Suprapubic skin (tissue), 4 donors: ENCODE measurements at regions not wholly inside any gene's neighbourhood (a gene's known extent, or its start where the extent isn't known, plus 50 kb on each side); places are given as distances from the start of the nearest gene placed in this dataset.
A peak's percentile ranks its signal among the peaks of the same experiment; 100 is the strongest.
"Not testable (repeated sequence)": the region's sequence is repeated elsewhere in the genome, so short reads cannot be mapped to it uniquely, and the experiment has no call there.

ENCODE experiments used
- DNase-seq, 2 donors: peaks; one replicate each; pipeline ENCODE4 v3.0.0-alpha.2; 2019; ENCODE audit warnings: low spot score in 2 of 2
- H3K27ac ChIP-seq: fragments of 200-600 bp; sonication (generic); one replicate; pipeline ENCODE4 v1.5.1; 2019
- H3K27me3 ChIP-seq: fragments of 200-600 bp; sonication (generic); one replicate; pipeline ENCODE4 v1.5.1; 2019
- H3K36me3 ChIP-seq: fragments of 200-600 bp; sonication (generic); one replicate; pipeline ENCODE4 v1.5.1; 2019
- H3K4me1 ChIP-seq: fragments of 200-600 bp; sonication (generic); one replicate; pipeline ENCODE4 v1.5.1; 2019
- H3K4me3 ChIP-seq: fragments of 200-600 bp; sonication (generic); one replicate; pipeline ENCODE4 v1.5.1; 2019; ENCODE audit warnings: mild to moderate bottlenecking
- H3K9me3 ChIP-seq: fragments of 200-600 bp; sonication (generic); one replicate; pipeline ENCODE4 v1.5.1; 2019
- CTCF ChIP-seq, 2 donors: fragments of 200-600 bp in 1 of 2; fragments of 450-650 bp in 1 of 2; sonication (generic) in 1 of 2; IDR thresholded peaks; one replicate each; pipeline ENCODE4 v1.5.1; 2016 to 2019; ENCODE audit warnings: antibody characterized with exemption in 2 of 2, mild to moderate bottlenecking in 1 of 2, moderate library complexity in 1 of 2
- POLR2A ChIP-seq, 2 donors: fragments of 450-650 bp; IDR thresholded peaks; one replicate each; pipeline ENCODE4 v1.6.1; 2017; ENCODE audit warnings: antibody characterized with exemption in 2 of 2, mild to moderate bottlenecking in 2 of 2, moderate library complexity in 2 of 2
- POLR2AphosphoS5 ChIP-seq, 3 donors: sonication (generic); formaldehyde crosslinking; IDR thresholded peaks; one replicate each; pipeline ENCODE4 v1.6.1; 2017; ENCODE audit warnings: antibody characterized with exemption in 3 of 3
- WGBS: methylation state at CpG from one replicate; pipeline ENCODE4 v1.1.5; 2018; 5-methylcytosine and 5-hydroxymethylcytosine counted together

- TF ChIP-seq CTCF (IDR thresholded peaks at IDR 0.05), result peak in 1 of 2 donors; percentile 6
- not testable (repeated sequence) for H3K9me3 ChIP-seq, H3K27me3 ChIP-seq, H3K36me3 ChIP-seq, H3K4me1 ChIP-seq, H3K27ac ChIP-seq
- WGBS, result no CpG with 5 or more reads among the region's 23 CpGs
- peak overlapping the region; percentile 40 for H3K4me3 ChIP-seq
- DNase-seq, result peak in 1 of 2 donors; percentile 67
These were observed 215.0 kb upstream of the NOTCH2NLA start for GRCh38 chr1:146443871-146444222.

GRCh38 chr1:146443088-146443870 is 214.5 kb upstream of the NOTCH2NLA start:
- H3K36me3 ChIP-seq, H3K4me1 ChIP-seq, H3K9me3 ChIP-seq, H3K27me3 ChIP-seq, H3K4me3 ChIP-seq, H3K27ac ChIP-seq: not testable (repeated sequence)
- 83% methylated on average over 6 of the region's 29 CpGs for WGBS
- peak in 1 of 2 donors; percentile 40 for DNase-seq
- peak in 1 of 2 donors; percentile 3 for TF ChIP-seq CTCF (IDR thresholded peaks at IDR 0.05)

- no CpG with 5 or more reads among the region's 6 CpGs for WGBS
- H3K36me3 ChIP-seq, H3K27ac ChIP-seq, H3K4me1 ChIP-seq, H3K27me3 ChIP-seq, H3K9me3 ChIP-seq, H3K4me3 ChIP-seq, DNase-seq: not testable (repeated sequence)
These were observed 209.7 kb upstream of the NOTCH2NLA start for GRCh38 chr1:146438543-146438942.

GRCh38 chr1:146416642-146417041 is 187.8 kb upstream of the NOTCH2NLA start:
- H3K9me3 ChIP-seq, H3K4me1 ChIP-seq: not testable (repeated sequence)
- WGBS, result 95% methylated on average over 1 of the region's 1 CpG

GRCh38 chr1:146415017-146415416 is 186.2 kb upstream of the NOTCH2NLA start:
- not testable (repeated sequence) for H3K4me1 ChIP-seq, H3K9me3 ChIP-seq, DNase-seq, H3K36me3 ChIP-seq, H3K27ac ChIP-seq, H3K4me3 ChIP-seq, H3K27me3 ChIP-seq
- 58% methylated on average over 5 of the region's 7 CpGs for WGBS

More at GRCh38 chr1:146416642-146417041, 187.8 kb upstream of the NOTCH2NLA start:
- not testable (repeated sequence) for H3K4me3 ChIP-seq, H3K27me3 ChIP-seq, DNase-seq, H3K27ac ChIP-seq, H3K36me3 ChIP-seq

- no CpG with 5 or more reads among the region's 6 CpGs for WGBS
- not testable (repeated sequence) for H3K27ac ChIP-seq, DNase-seq
These were observed 185.1 kb upstream of the NOTCH2NLA start for GRCh38 chr1:146413911-146414310.

GRCh38 chr1:146411923-146412322 is 183.1 kb upstream of the NOTCH2NLA start:
- DNase-seq, H3K27ac ChIP-seq, H3K27me3 ChIP-seq, H3K4me3 ChIP-seq, H3K4me1 ChIP-seq, H3K9me3 ChIP-seq, H3K36me3 ChIP-seq: not testable (repeated sequence)
- no CpG with 5 or more reads among the region's 3 CpGs for WGBS

More at GRCh38 chr1:146413911-146414310, 185.1 kb upstream of the NOTCH2NLA start:
- H3K36me3 ChIP-seq, H3K9me3 ChIP-seq, H3K4me3 ChIP-seq, H3K4me1 ChIP-seq, H3K27me3 ChIP-seq: not testable (repeated sequence)

- H3K36me3 ChIP-seq, H3K9me3 ChIP-seq, H3K27me3 ChIP-seq, H3K4me1 ChIP-seq: not testable (repeated sequence)
- H3K27ac ChIP-seq, result peak overlapping the region; percentile 79
- H3K4me3 ChIP-seq, result peak overlapping the region; percentile 30
- 29% methylated on average over 21 of the region's 26 CpGs for WGBS
- TF ChIP-seq POLR2AphosphoS5 (IDR thresholded peaks at IDR 0.05), result peak in 1 of 3 donors; percentile 53
- peak in 1 of 2 donors; percentile 54 for TF ChIP-seq POLR2A (IDR thresholded peaks at IDR 0.05)
- peak in 1 of 2 donors; percentile 81 for DNase-seq
These were observed 181.1 kb upstream of the NOTCH2NLA start for GRCh38 chr1:146409817-146410441.

- H3K4me1 ChIP-seq, H3K36me3 ChIP-seq, H3K9me3 ChIP-seq, DNase-seq, H3K27me3 ChIP-seq: not testable (repeated sequence)
- WGBS, result 0% methylated on average over 3 of the region's 24 CpGs
- Histone ChIP-seq H3K27ac (peak overlapping the region; percentile 79), H3K4me3 (peak overlapping the region; percentile 30)
These were observed 180.4 kb upstream of the NOTCH2NLA start for GRCh38 chr1:146409116-146409801.
